HG02943 (cell line): ENCODE measurements at regions not wholly inside any gene's neighbourhood (a gene's known extent, or its start where the extent isn't known, plus 50 kb on each side); places are given as distances from the start of the nearest gene placed in this dataset.
"Not testable (repeated sequence)": the region's sequence is repeated elsewhere in the genome, so short reads cannot be mapped to it uniquely, and the experiment has no call there.

Experiments used
- ATAC-seq: cut with Tn5 transposase; IDR thresholded peaks from one replicate; pipeline ENCODE4 v1.9.1; 2021; ENCODE audit warnings: mild to moderate bottlenecking, low read depth, moderate library complexity; ENCODE audit not compliant: unreplicated experiment

DNA sequence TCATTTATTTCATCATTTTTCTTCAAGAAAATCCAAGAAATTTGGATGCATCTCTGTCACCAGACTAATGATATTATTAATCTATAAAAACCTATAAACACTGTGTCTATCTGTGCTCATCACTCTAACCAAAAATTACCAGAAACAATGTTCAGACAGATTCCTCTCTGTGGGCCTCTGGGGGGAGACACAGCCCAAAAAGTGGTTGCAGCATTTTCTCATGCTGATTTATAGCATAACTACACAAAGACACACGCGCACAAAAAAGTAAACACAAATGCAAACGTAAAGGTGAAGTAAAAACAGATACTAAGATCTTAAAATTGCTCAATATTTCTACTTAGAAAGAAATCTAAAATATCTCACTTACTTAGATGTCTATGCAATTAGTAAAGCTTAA is 976.0 kb downstream of the GBE1 start:
- no peak for ATAC-seq

DNA sequence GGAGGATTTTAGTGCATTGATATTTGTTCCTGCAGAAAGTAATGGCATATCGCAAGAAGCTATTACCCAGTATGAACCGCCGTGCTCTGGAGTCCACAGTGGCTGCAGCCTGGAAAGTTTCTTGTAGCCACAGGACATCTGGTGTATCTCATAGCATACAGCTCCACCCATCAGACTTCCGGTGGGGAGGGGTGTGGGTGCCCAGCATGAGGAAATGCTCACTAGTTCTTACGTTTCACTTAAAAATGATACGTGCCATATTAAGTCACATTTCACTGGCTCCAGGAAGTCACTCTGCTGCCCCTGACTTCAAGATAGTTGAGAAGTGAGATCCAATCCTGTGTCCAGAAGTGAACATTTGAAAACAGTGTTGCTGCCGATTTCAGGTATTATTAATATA is 990.4 kb downstream of the GBE1 start:
- no peak for ATAC-seq

DNA sequence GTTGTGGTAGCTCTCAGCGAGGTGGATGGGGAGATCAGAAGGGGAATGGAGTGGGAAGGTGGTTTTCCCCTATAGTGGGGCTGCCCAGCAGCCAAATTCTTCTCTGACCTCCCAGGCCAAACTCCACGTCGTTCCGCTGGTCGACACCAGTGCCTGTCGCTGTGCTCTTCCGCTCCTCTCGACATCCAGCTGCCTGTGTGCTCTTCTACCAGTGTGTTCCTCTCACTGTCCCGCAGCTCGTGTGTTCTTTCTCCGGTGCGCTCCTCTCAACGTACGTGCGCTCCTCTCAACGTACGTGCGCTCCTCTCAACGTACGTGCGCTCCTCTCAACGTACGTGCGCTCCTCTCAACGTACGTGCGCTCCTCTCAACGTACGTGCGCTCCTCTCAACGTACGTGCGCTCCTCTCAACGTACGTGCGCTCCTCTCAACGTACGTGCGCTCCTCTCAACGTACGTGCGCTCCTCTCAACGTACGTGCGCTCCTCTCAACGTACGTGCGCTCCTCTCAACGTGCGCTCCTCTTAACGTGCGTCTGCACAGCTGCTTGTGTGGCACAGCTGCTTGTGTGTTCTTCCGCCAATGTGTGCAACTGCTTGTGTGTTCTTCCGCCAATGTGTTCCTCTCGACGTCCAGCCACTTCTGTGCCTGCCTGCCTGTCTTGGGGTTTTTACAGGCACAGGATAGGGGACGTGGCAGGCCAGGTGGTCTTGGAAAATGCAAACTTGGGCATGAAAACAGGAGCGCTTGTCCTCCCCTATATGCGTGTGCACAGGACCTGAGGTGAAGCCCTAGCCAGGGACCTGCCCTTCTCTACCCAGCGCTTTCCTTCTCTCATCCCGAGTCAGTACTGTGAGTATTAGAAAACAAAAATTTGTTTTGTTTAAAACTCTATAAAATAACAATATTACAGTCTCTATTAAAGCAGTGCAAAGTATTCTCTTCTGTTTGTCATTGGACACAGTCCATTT is 991.1 kb downstream of the GBE1 start:
- ATAC-seq: no peak

DNA sequence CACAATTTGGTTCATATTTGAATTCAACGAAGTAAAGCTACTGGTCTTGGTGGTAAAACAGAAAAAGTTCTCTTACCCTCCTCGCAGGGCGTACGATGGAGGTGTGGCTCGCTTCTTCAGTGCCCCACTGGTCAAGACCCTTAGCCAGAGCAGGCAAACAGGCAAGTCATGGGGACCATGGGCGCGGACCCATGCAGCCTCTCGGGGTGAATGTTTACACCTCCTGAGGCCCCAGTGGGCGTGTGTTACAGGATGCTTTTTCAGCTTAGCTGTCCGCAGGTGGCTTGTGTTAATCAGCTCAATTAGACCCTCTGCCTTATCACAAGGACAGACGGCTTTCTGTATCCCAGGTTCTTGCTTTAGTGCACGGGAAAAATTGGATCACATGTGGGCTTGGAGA is 991.8 kb downstream of the GBE1 start:
- no peak for ATAC-seq

DNA sequence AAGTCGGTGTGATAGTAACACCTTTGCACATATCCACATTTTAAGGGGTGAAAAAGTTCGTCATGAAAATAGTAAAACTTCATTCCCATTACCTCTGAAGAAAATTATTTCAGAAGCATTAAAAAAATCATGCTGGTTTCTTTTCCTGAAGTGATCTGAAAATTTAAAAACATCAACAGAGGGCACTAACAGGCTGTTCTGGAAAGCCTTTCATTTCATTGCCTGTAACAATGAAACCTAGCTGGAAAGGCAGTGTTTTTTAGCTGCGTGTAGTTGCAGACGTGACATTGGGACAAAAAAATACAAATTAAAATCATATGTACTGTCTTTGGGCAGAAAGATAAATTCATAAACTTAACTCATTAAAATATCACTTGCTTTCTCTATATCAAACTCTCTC is 993.8 kb downstream of the GBE1 start:
- no peak for ATAC-seq

DNA sequence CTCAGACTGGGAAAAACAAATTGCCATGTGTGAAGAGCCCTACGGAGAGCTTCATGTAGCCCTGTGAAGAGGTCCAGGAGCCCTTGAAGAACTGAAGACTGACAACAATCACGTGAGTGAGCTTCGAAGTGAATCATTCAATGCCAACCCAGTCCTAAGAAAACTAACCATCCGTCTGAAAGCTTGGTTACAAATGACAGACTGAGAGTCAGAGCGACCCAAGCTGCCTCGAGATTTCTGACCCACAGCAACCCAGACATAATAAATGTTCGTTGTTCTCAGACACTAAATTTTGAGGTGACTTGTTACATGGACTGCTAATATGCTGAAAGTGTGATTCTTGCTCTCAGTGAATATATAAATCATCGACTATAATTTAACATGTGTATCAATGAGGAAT is 987.2 kb upstream of the ROBO1 start:
- no peak for ATAC-seq

DNA sequence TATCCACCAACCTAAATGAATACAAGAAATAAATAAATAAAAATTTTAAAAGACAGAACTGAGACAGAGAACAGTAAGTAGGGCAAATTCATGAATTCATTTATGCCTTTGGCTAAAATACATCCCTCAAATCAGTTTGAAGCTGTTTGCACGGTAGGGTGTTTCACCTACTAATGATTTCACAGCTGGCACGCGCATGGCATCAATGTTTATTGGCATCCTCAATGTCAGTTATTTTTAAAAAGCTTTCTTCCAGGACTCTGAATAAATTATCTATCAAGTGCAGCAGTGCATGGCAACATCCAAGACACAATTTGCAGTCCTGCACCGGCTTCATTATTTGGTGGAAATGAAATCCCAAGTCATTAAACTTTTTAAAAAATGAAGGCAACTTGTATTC is 985.2 kb upstream of the ROBO1 start:
- ATAC-seq: no peak

DNA sequence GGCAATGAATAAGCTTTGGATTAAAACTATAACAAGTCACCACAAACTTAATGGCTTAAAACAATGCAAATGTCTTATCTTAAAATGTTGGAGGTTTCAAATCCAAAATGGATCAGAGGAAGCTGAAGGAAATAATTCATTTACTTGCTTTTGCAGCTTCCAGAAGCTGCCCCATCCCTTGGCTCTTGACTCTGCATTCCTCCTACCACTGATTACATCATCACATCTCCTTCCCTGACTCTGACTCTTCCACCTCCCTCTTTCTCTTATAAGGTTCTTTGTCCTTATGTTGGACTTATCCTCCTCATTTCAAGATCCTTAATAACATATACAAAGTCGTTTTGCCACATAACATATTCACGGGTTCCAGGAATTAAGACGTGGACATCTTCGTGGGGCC is 982.8 kb upstream of the ROBO1 start:
- no peak for ATAC-seq

DNA sequence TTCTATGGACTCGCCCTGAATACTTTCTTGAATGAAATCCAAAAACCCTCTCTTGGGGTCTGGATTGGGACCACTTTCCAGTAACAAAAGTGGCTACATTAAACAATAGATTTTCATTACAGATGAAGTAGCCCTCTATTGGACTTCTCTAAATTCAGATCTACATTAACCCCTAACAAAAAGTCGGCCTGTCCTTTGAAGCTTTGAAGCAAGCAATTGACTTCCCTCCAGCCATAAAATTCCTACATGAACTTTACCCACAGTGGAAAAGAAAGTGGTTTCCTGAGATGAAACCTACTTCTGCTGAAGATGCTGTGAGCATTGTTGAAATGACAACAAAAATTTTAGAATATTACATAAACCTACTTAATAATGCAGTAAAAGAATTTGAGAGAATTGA is 967.1 kb upstream of the ROBO1 start:
- no peak for ATAC-seq

DNA sequence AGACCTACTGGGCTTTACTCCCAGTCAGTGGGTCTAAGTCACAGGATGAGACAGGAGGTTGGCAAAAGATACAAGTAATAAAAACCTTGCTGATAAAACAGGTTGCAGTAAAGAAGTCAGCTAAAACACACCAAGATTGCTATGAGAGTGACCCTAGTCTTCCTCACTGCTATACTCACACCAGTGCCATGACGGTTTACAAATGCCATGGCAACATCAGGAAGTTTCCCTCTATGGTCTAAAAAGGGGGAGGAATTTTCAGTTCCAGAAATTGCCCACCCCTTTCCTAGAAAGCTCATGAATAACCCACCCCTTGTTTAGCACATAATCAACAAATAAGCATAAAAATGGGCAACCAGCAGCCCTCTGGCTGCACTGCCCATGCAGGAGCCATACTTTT is 966.7 kb upstream of the ROBO1 start:
- no peak for ATAC-seq

DNA sequence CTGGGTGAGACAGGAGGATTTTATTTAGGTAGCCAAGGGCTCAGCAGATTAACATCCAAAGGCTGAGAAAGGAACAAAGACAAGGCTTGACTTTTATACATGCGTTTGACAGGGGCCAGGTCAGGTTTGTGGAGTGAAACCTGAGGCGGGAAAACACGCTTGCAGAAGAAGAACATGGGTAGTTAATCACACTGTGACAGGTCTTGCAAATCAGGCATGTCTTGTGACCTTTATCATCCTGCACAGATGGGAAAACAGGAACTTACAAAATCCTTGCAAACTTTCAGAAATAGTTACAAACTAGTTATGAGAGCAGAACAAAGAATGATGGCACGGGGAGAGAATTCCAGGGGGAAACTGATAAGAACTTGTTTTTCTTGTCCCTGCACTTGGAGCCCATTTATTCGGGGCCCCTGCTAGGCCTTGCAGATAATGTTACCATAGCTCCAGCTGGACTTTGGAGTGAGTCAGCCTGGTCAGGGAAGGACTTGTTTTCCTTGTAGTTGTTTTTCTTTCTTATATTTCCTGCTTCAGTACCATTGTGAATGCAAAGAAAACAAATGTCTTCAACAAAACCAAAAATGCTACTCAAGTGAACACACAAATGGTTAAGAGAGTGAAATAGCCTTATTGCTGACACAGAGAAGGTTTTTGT is 965.9 kb upstream of the ROBO1 start:
- no peak for ATAC-seq

DNA sequence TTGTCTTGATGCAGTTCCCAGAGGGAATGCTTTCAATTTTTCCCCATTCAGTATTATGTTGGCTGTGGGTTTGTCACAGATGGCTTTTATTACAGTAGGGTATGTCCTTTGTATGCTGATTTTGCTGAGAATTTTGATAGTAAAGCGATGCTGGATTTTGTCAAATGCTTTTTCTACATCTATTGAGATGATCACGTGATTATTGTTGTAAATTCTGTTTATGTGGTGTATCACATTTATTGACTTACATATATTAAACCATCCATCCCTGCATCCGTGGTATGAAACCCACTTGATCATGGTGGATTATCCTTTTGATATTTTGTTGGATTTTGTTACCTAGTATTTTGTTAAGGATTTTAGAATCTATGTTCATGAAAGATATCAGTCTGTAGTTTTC is 959.8 kb upstream of the ROBO1 start:
- not testable (repeated sequence) for ATAC-seq

DNA sequence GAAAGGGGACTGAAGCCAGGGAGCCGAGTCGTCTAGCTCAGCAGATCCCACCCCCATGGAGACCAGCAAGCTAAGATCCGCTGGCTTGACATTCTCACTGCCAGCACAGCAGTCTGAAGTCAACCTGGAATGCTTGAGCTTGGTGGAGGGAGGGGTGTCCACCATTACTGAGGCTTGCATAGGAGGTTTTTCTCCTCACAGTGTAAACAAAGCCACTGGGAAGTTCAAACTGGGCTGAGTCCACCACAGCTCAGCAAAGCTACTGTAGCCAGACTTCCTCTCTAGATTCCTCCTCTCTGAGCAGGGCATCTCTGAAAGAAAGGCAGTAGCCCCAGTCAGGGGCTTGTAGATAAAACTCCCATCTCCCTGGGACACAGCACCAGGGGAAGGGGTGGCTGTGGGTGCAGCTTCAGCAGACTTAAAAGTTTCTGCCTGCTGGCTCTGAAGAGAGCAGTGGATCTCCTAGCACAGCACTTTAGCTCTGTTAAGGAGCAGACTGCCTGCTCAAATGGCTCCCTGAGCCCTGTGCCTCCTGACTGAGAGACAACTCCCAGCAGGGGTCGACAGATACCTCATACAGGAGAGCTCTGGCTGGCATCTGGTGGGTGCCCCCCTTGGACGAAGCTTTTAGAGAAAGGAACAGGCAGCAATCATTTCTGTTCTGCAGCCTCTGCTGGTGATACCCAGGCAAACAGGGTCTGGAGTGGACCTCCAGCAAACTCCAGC is 942.0 kb upstream of the ROBO1 start:
- ATAC-seq: not testable (repeated sequence)

DNA sequence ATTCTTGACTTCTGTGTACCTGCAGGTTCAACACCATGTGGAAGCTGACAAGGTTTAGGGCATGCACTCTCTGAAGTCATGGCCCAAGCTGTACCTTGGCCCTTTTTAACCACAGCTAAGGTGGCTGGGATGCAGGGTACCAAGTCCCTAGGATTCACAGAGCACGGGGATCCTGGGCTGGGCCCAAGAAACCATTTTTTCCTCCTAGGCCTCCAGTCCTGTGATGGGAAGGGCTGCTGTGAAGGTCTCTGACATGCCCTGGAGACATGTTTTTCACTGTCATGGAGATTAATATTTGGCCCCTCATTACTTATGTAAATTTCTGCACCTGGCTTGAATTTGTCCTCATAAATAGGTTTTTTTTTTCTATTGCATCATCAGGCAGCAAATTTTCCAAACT is 937.5 kb upstream of the ROBO1 start:
- no peak for ATAC-seq

DNA sequence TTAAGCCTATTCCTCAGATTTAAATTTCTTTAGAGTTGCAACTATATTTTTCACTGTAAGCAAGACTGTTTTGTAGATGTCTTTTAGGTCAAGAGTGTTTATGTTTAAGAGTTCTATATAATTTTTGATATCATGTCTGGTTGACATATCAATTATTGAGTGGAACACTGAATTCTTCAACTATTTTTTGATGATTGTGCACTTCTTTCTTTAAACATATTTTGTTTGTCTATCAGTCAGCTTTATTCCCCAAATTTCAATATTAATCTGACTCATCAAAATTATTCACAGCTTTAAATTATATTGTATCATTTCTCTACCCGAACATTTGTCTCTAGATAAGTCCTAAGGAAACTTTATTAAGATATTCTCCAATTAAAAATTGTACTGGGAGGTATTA is 933.6 kb upstream of the ROBO1 start:
- no peak for ATAC-seq

DNA sequence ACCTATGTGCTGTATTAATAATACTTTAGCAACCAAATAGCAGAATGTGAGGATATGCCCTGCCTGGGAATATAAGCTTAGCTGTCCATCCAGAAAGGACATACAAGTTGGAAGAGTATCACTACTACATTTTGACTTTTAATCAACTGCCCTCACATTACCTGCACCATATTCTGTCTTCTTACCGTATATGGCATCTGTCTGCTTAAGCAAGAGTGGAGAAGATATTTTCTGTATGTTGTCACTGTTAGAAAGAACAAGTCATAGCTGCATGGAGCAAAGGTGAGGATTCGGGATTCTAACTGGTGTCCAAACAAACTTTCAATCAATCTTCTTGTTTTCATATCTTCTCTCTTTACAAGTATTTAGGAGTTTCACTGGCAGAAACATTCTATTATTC is 929.5 kb upstream of the ROBO1 start:
- no peak for ATAC-seq

DNA sequence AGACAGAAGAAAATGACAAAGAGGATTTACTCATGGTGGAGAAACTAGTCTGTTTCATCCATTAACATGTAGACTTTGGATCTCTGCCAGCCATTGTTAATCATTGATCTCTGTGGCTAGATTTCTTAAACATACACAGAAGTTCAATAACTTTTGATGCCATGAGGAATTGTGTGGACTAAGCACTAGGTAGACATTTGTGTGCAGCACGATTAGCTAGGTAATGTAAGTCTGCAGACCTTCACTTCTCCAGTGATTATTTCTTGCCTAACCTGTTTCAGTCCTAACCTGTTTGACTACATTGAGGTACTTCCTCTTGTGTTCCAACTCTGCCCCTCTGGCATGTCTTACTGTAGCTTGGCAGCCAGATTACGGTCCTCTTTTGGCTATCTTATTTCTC is 928.5 kb upstream of the ROBO1 start:
- ATAC-seq: no peak

DNA sequence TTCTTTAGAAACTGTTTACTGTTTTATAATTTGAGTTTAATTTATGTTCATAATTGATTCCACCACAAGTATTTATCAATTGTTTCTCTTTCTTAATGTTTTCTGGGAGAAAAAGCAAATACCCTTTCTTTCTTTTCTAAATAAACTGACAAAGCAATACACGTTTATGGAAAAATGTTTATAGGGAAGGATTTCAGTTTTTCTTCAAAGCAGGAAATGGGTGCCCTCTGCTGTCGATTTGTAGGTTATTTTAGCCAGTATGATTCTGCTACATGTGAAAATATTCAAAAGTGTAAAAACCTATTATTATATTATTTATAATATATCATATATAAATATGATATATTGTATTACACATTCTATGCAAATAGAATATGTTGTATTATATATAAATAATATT is 921.0 kb upstream of the ROBO1 start:
- ATAC-seq: no peak

DNA sequence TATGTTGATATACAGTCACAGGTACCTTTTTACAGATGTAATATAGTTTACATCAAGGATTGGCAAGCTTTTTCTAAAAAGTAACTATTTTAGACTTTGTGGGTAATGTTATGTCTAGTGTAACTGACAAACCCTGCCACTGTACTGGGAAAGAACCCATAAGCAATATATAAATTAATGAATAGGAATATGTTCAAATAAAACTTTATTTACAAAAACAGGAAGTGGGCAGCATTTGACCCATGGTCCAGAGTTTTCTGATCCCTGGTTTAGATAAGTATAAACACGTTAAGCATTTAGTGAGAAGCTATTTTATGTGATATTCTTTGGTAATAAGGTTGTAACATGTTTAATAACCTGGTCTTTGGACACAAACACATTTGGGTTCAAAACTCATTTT is 915.2 kb upstream of the ROBO1 start:
- no peak for ATAC-seq

DNA sequence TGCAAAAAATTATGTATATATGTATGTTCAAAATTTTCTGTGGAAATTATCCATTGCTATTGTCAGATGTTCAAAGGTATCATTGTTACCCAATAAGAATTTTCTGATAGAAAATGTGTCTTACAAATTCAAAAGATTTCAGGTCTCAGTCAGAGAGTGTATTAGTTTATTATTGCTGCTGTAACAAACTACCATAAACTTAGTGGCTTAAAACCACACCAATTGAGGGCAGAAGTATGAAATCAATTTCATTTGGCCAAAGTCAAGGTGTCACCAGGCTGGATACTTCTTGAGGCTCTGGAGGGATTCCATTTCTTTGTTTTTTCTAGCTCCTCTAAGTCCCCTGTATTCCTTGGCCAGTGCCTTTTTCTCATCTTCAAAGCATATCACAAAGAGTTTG is 914.4 kb upstream of the ROBO1 start:
- ATAC-seq: no peak

DNA sequence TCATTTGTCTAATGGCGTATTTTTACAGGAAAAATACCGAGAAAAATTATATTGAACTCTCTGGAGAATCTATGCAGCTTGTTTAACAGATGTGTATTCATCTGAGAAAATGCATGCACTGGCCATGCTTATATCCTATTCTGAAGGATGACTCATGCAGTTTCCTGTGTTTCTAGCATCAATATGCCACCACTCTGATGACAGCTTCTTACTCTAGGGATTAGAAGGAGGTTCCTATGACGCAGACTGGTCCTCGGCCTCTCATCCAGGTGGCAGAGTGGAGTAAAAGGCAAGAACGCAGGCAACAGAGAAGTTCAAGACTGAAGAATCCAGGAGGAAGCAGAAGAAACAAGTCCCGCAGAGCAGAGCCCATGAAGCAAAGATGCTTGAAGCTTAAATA is 910.0 kb upstream of the ROBO1 start:
- ATAC-seq: no peak
